Gastrocnemius medialis (tissue), 4 donors: ENCODE measurements at regions not wholly inside any gene's neighbourhood (a gene's known extent, or its start where the extent isn't known, plus 50 kb on each side); places are given as distances from the start of the nearest gene placed in this dataset.
"Not testable (repeated sequence)": the region's sequence is repeated elsewhere in the genome, so short reads cannot be mapped to it uniquely, and the experiment has no call there.

Source experiments
- POLR2A ChIP-seq, 2 donors: fragments of 450-650 bp; IDR thresholded peaks; one replicate each; pipeline ENCODE4 v1.6.1; 2017; ENCODE audit warnings: antibody characterized with exemption in 2 of 2, mild to moderate bottlenecking in 2 of 2, moderate library complexity in 2 of 2
- TF ChIP-seq, protein P1 (sequence below), 5 experiments: fragments of 450-650 bp in 3 of 5; fragments of 200-600 bp in 2 of 5; sonication (generic) in 2 of 5; IDR thresholded peaks in 4 of 5; conservative IDR thresholded peaks in 1 of 5; 1 replicate in 4 of 5; 2 replicates in 1 of 5; pipeline ENCODE4 v1.5.1; 2016 to 2019; ENCODE audit warnings: antibody characterized with exemption in 5 of 5, mild to moderate bottlenecking in 3 of 5, moderate library complexity in 3 of 5

DNA sequence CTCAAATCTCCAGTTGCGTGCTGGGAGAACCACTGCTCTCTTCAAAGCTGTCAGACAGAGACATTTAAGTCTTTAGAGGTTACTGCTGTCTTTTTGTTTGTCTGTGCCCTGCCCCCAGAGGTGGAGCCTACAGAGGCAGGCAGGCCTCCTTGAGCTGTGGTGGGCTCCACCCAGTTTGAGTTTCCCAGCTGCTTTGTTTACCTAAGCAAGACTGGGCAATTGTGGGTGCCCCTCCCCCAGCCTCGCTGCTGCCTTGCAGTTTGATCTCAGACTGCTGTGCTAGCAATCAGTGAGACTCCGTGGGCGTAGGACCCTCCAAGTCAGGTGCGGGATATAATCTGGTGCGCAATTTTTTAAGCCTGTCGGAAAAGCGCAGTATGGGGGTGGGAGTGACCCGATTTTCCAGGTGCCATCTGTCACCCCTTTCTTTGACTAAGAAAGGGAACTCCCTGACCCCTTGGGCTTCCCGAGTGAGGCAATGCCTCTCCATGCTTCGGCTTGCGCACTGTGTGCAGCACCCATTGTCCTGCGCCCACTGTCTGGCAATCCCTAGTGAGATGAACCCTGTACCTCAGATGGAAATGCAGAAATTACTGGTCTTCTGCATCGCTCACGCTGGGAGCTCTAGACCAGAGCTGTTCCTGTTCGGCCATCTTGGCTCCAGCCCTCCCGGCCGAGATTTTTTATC lies 414.8 kb upstream of the SYNCRIP start:
- TF ChIP-seq, protein P1, sequence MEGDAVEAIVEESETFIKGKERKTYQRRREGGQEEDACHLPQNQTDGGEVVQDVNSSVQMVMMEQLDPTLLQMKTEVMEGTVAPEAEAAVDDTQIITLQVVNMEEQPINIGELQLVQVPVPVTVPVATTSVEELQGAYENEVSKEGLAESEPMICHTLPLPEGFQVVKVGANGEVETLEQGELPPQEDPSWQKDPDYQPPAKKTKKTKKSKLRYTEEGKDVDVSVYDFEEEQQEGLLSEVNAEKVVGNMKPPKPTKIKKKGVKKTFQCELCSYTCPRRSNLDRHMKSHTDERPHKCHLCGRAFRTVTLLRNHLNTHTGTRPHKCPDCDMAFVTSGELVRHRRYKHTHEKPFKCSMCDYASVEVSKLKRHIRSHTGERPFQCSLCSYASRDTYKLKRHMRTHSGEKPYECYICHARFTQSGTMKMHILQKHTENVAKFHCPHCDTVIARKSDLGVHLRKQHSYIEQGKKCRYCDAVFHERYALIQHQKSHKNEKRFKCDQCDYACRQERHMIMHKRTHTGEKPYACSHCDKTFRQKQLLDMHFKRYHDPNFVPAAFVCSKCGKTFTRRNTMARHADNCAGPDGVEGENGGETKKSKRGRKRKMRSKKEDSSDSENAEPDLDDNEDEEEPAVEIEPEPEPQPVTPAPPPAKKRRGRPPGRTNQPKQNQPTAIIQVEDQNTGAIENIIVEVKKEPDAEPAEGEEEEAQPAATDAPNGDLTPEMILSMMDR (IDR thresholded peaks at IDR 0.05 in 4 of 5, conservative IDR thresholded peaks at IDR 0.05 in 1 of 5): not testable (repeated sequence)
- not testable (repeated sequence) for TF ChIP-seq POLR2A (IDR thresholded peaks at IDR 0.05)
